Uterus (tissue), 2 donors: ENCODE measurements at regions not wholly inside any gene's neighbourhood (a gene's known extent, or its start where the extent isn't known, plus 50 kb on each side); places are given as distances from the start of the nearest gene placed in this dataset.

Experiments
- CTCF ChIP-seq, 4 experiments: fragments of 200-600 bp in 2 of 4; fragments of 450-650 bp in 2 of 4; sonication (generic) in 2 of 4; IDR thresholded peaks; one replicate each; pipeline ENCODE4 v1.5.1; 2016 to 2019; ENCODE audit warnings: antibody characterized with exemption in 4 of 4, mild to moderate bottlenecking in 2 of 4, moderate library complexity in 1 of 4
- POLR2A ChIP-seq, 2 donors: fragments of 450-650 bp; IDR thresholded peaks; one replicate each; pipeline ENCODE4 v1.6.1; 2016; ENCODE audit warnings: antibody characterized with exemption in 2 of 2, mild to moderate bottlenecking in 1 of 2, moderate library complexity in 1 of 2

- TF ChIP-seq CTCF (IDR thresholded peaks at IDR 0.05) (no peak), POLR2A (IDR thresholded peaks at IDR 0.05) (no peak)
Observed at GRCh38 chr13:89238496-89238895, 1567.3 kb downstream of the SLITRK5 start.
